ENCODE measurements at regions not wholly inside any gene's neighbourhood (a gene's known extent, or its start where the extent isn't known, plus 50 kb on each side); places are given as distances from the start of the nearest gene placed in this dataset.
"Not testable (repeated sequence)": the region's sequence is repeated elsewhere in the genome, so short reads cannot be mapped to it uniquely, and the experiment has no call there.

DNA sequence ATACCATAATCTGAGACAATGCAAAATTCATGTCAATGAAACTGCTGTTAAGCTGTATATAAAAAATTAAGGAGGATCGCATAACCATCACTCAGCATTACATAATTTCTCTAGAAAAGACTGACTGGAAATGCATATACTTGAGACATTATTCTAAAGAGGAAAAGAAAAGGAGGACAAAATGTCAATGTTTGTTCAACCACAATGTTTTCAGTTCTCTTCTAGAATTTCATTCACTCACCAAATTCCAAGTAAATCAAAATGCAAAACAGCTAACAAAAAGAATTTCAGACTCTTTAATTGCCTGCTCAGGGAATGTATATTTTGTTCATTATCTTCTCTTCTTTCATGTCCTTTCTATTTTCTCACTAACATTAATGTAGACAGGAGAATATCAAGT lies 106.2 kb upstream of the CCDC28A start:
- no peak for DNase-seq

DNA sequence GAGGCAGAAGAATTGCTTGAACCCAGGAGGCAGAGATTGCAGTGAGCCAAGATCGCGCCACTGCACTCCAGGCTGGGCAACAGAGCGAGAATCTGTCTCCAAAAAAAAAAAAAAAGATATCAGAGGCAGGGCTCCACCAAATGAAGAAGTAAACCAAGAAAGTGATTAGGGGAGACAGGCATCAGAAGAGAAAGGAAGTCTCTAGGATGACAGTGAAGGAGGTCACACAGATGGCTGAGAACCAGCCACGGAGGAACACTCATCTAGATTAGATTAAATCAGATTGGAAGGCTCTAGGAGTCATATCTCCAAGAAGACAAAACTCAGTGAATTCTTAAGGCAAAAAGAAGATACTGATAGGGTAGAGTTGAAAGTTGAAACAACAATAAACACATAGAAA lies 102.2 kb upstream of the CCDC28A start:
- peak; percentile 11 for DNase-seq

GRCh38 chr6:138673346-138674014 lies 100.1 kb upstream of the CCDC28A start:
- DNase-seq = peak; percentile 50

- DNase-seq = not testable (repeated sequence)
Measured at GRCh38 chr6:138674444-138674843, 99.1 kb upstream of the CCDC28A start.

DNA sequence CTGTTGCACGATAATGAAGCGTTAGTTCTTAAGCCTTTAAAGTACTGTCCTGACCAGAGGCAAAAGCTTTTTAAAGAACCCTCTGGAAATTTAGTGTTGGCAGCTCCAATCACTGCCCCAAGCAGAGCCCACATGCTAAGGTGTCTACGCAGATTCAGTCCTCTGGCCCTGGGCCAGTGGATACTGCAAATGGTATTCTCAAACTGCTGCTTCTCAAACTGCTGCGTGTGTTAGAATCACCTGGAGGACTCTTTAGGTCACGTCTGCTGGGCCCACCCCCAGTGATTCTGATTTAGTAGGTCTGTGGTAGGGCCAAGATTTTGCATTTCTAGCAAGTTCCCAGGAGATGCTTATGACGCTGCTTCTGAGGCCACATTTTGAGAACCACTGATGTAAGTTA lies 96.0 kb upstream of the CCDC28A start:
- DNase-seq = no peak

DNA sequence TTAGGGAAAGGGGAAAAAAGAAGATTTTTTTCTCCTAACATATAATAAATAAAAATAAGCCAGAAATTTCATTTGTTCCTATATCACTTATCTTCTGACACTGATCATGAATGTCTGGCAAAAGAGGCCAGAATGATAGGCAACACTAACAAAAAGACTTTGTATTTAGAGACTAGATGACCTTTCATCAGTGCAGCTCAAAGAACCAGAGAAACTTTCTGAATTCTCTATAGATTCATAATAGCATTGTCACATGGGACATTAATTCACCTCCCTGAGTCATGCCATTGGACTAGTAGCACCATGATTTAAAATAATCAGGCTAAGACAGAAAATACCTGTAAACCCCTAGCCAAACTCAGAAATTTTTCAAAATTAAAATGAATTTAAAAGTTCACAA lies 95.4 kb upstream of the CCDC28A start:
- DNase-seq = no peak

GRCh38 chr6:138680085-138680484 lies 93.5 kb upstream of the CCDC28A start:
- no peak for DNase-seq

- DNase-seq = peak; percentile 43
Measured at GRCh38 chr6:138681627-138682026, 91.9 kb upstream of the CCDC28A start.

GRCh38 chr6:138682704-138683527 lies 90.7 kb upstream of the CCDC28A start:
- peak; percentile 43 for DNase-seq

DNA sequence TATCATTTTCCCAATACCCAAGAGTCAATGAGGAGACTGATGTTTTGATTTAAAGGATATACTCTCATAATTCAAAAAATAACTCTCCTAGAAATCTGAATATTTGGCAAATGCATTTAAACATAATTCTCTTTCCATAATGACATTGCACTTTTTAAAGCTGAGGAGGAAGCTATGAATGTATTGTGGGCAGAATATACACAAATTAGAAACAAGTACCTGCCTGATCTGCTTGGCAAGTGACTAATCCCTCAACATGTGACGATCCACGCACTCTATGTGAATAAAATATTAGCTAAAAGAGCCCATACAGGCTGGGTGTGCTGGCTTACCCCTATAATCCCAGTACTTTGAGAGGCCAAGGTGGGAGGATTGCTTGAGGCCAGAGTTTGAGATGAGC lies 88.3 kb upstream of the CCDC28A start:
- DNase-seq = peak; percentile 14

GRCh38 chr6:138685781-138686180 lies 87.8 kb upstream of the CCDC28A start:
- DNase-seq = no peak

DNA sequence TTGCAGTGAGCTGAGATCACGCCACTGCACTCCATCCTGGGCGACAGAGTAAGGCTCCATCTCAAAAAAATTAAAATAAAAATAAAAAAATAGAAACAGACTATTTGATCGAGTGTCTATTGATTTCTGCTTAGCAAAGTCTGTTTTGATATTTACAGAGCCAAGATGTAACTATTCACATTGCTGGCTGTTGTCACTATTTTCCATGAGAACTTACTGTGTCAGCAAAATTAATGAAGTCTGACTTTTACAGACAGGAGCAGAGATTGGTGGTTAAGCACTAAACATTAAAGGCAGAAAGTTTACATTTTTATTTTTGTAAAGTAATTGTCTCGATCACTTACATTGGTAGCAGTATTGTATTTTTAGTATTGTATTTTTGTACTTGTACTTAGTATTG lies 85.0 kb upstream of the CCDC28A start:
- no peak for DNase-seq

GRCh38 chr6:138689849-138690248 lies 83.7 kb upstream of the CCDC28A start:
- no peak for DNase-seq

DNA sequence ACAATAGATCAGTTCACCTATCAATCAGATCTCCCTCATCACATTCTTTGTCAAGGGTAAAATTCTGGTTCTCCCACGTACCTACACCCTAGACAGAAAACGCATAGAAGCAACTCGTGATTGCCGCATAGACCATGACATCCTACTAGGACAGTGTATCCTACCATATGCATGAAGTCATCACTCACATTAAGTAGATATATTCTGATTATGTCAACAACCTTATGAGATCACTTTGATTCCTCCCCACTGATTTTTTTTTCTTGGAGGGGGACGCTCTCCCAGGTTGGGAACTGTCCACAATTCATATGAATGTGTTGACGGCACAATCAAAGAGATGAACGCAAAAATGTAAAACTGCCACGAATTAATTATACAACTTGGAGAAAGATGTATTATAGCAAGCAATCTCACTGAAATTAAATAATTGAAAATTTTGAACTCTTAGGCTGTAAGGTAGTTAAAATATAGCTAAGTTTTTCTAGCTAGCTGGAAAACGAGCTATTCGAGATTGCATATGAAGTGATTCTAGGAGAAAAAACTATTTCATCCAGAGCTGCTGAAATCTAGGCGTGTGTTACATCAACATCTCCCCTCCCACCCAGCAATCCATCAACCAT lies 82.5 kb upstream of the CCDC28A start:
- no peak for DNase-seq

- DNase-seq = no peak
Measured at GRCh38 chr6:138691595-138692057, 81.9 kb upstream of the CCDC28A start.

- DNase-seq = peak; percentile 62
Measured at GRCh38 chr6:138692058-138692977, 81.3 kb upstream of the CCDC28A start.

DNA sequence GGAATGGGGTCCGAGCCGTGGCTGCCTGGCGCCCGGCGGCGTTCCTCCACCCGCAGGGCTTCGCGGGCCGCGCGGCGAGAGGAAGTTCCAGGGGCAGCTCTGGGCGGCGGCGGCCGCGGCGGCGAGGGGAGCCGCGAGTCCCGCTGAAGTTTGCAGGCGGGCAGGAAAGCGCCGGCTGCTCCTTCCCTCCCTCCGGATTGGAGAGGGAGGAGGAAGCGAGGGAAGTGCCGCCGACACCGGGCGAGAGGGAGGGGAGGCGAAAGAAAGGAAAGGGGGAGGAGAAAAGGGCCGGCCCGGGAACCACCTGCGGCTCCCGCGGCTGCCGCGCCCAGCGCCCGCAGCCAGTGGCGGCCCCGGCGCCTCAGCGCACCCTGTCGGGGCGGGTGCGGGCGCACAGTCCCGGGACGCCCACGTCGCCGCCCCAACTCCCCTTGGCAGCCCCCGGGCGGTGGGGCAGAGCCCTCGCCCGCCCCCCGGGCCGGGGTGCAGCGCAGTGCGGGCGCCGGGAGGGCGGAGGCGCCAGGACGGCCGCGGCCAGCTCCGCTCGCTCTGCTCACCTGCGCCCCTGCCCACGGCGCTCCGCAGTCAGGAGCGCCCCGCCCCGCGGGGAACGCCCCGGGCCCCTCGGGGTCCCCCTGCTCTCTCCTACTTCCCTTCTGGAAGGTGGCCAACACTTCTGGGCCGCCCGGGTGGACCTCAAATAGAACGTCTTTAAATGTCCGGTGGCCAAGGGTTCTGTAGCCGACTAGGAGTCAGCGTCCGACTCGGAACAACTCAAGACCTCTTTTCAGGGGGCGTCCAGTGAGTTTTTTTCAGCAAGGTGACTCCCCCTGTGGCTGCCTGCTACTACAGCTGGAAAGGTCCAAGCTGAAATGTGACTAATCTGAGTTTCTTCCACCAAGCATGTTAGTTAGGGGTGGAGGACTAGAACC lies 80.3 kb upstream of the CCDC28A start:
- peak; percentile 51 for DNase-seq

GRCh38 chr6:138695193-138695592 lies 78.4 kb upstream of the CCDC28A start:
- DNase-seq = no peak

- no peak for DNase-seq
Measured at GRCh38 chr6:138714493-138714892, 59.1 kb upstream of the CCDC28A start.

DNA sequence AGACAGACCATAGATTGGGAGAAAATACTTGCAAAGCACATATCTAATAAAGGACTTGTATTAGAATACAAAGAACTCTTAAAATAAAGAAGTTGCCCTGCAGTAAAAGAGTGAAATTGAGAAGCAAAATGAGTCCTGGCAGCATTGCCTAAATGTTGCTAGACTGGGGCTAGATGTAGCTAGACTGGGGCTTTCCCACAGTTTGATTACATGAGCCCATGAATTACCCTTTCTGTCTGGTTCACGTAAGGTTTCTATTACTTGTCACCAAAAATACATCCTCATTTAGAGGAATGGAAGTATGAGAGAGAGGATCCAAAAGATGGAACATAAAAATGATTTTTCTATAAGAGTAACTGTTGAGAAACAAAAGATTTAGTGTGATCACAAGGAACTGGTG lies 57.6 kb upstream of the CCDC28A start:
- DNase-seq = no peak

GRCh38 chr6:138716971-138717665 lies 56.5 kb upstream of the CCDC28A start:
- no peak for DNase-seq

Data from hematopoietic multipotent progenitor cell treated with erythropoietin and hydrocortisone succinate and interleukin-3 and kit ligand, for 6 days (in vitro differentiated cells).